MV-4-11 (cell line): ENCODE measurements at regions not wholly inside any gene's neighbourhood (a gene's known extent, or its start where the extent isn't known, plus 50 kb on each side); places are given as distances from the start of the nearest gene placed in this dataset.

Experiments
- DNase-seq: peaks from one replicate; lab custom pipeline; 2025; lab: John Stamatoyannopoulos, UW

- no peak for DNase-seq
Observed at GRCh38 chr20:12022126-12022525, 104.4 kb downstream of the BTBD3 start.

- DNase-seq: peak; percentile 76
Observed at GRCh38 chr20:12023194-12023795, 105.6 kb downstream of the BTBD3 start.

- no peak for DNase-seq
Observed at GRCh38 chr20:12028771-12029170, 111.1 kb downstream of the BTBD3 start.

GRCh38 chr20:12030470-12030869 is 112.8 kb downstream of the BTBD3 start:
- DNase-seq: no peak

GRCh38 chr20:12036142-12036541 is 118.4 kb downstream of the BTBD3 start:
- DNase-seq: no peak

- no peak for DNase-seq
Observed at GRCh38 chr20:12037521-12037920, 119.8 kb downstream of the BTBD3 start.

GRCh38 chr20:12040261-12040660 is 122.6 kb downstream of the BTBD3 start:
- DNase-seq: no peak

GRCh38 chr20:12044969-12045368 is 127.3 kb downstream of the BTBD3 start:
- no peak for DNase-seq

GRCh38 chr20:12047838-12048432 is 130.2 kb downstream of the BTBD3 start:
- no peak for DNase-seq

- DNase-seq: no peak
Observed at GRCh38 chr20:12049125-12049524, 131.4 kb downstream of the BTBD3 start.

- DNase-seq: peak; percentile 18
Observed at GRCh38 chr20:12051206-12052163, 133.8 kb downstream of the BTBD3 start.

GRCh38 chr20:12053353-12053752 is 135.7 kb downstream of the BTBD3 start:
- peak; percentile 94 for DNase-seq

GRCh38 chr20:12054556-12054955 is 136.9 kb downstream of the BTBD3 start:
- DNase-seq: no peak

GRCh38 chr20:12055161-12055560 is 137.5 kb downstream of the BTBD3 start:
- DNase-seq: no peak

GRCh38 chr20:12056839-12057238 is 139.1 kb downstream of the BTBD3 start:
- DNase-seq: no peak

GRCh38 chr20:12057778-12058177 is 140.1 kb downstream of the BTBD3 start:
- no peak for DNase-seq

GRCh38 chr20:12058216-12058615 is 140.5 kb downstream of the BTBD3 start:
- DNase-seq: peak; percentile 88

- no peak for DNase-seq
Observed at GRCh38 chr20:12061466-12061865, 143.8 kb downstream of the BTBD3 start.

GRCh38 chr20:12063106-12063684 is 145.5 kb downstream of the BTBD3 start:
- DNase-seq: no peak

GRCh38 chr20:12064540-12064939 is 146.8 kb downstream of the BTBD3 start:
- no peak for DNase-seq

- DNase-seq: no peak
Observed at GRCh38 chr20:12067686-12068085, 150.0 kb downstream of the BTBD3 start.

GRCh38 chr20:12068121-12068520 is 150.4 kb downstream of the BTBD3 start:
- peak; percentile 8 for DNase-seq

GRCh38 chr20:12069181-12069580 is 151.5 kb downstream of the BTBD3 start:
- DNase-seq: no peak
